WTC11 (cell line): ENCODE measurements at regions not wholly inside any gene's neighbourhood (a gene's known extent, or its start where the extent isn't known, plus 50 kb on each side); places are given as distances from the start of the nearest gene placed in this dataset.

Experiments used
- ATF3 ChIP-seq: sonication (generic); formaldehyde crosslinking; conservative IDR thresholded peaks from 2 replicates; pipeline ENCODE4 v1.8.1; 2022; ENCODE audit warnings: mild to moderate bottlenecking, missing genetic modification reagents
- CREB1 ChIP-seq: sonication (generic); formaldehyde crosslinking; IDR thresholded peaks from 2 replicates; pipeline ENCODE4 v1.8.0; 2023; ENCODE audit warnings: mild to moderate bottlenecking, missing genetic modification reagents
- CTCF ChIP-seq: fragments of 200-600 bp; IDR thresholded peaks from 2 replicates; pipeline ENCODE4 v1.8.0; 2022; ENCODE audit warnings: antibody characterized with exemption
- ERG ChIP-seq: fragments of 250-450 bp; sonication (Bioruptor Pico); IDR thresholded peaks from 2 replicates; pipeline ENCODE4 v1.8.0; 2021; ENCODE audit warnings: mild to moderate bottlenecking
- ESRRA ChIP-seq: sonication (generic); formaldehyde crosslinking; IDR thresholded peaks from 2 replicates; pipeline ENCODE4 v1.8.1; 2022; ENCODE audit warnings: mild to moderate bottlenecking, missing genetic modification reagents, borderline replicate concordance
- FOXP1 ChIP-seq: sonication (generic); formaldehyde crosslinking; IDR thresholded peaks from 2 replicates; pipeline ENCODE4 v1.8.0; 2022; ENCODE audit warnings: missing genetic modification reagents, mild to moderate bottlenecking, moderate library complexity, borderline replicate concordance
- PRRX2 ChIP-seq: fragments of 250-450 bp; sonication (Bioruptor Pico); IDR thresholded peaks from 2 replicates; pipeline ENCODE4 v1.8.0; 2021; ENCODE audit warnings: mild to moderate bottlenecking
- USF1 ChIP-seq: sonication (generic); formaldehyde crosslinking; IDR thresholded peaks from 2 replicates; pipeline ENCODE4 v1.8.0; 2022; ENCODE audit warnings: mild to moderate bottlenecking, missing genetic modification reagents
- ZNF263 ChIP-seq: sonication (generic); formaldehyde crosslinking; IDR thresholded peaks from 2 replicates; pipeline ENCODE4 v1.8.1; 2022; ENCODE audit warnings: low read depth, mild to moderate bottlenecking, moderate library complexity, missing genetic modification reagents

- TF ChIP-seq CREB1 (CRISPR knock-in tag) (no peak), CTCF (no peak), ESRRA (no peak), USF1 (no peak), PRRX2 (CRISPR knock-in tag) (no peak), FOXP1 (no peak), ZNF263 (CRISPR knock-in tag) (no peak), ERG (CRISPR knock-in tag) (no peak), ATF3 (no peak)
These were observed 52.4 kb upstream of the SHISAL1 start for GRCh38 chr22:44365191-44365590.
